ENCODE measurements at regions not wholly inside any gene's neighbourhood (a gene's known extent, or its start where the extent isn't known, plus 50 kb on each side); places are given as distances from the start of the nearest gene placed in this dataset.

DNA sequence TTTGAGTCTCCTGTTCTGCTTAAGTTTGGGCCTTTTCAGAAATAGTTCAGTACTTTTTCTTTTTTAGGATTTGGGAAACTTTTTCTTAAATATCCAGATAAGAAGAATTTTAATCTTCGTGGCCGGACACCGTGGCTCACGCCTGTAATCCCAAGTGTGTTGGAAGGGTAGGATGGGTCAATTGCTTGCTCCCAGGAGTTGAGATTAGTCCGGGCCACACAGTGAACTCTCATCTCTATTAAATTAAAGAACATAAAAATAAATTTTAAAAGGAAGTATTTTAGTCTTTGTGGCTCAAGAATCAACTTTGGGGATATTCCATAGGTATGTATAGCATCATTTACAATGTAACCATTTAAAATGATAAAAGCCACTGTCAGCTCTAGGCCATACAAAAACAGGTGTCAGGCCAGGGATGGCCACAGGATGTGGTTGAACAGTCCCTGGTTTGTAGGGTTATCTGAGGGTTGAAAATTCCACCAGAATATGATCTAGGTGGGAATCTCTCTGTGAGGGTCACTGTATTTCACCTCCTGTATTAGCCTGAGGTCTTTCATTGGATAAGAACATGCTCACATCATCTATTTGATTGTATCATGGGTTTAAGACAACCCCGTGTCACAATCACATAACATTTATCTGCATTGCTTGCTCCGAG is 115.6 kb downstream of the GGTLC2 start:
- no peak for TF ChIP-seq EZH2 (IDR thresholded peaks at IDR 0.05; ENCODE audit: borderline replicate concordance, low read depth, low read length, poor library complexity, severe bottlenecking)
- TF ChIP-seq, protein P1, sequence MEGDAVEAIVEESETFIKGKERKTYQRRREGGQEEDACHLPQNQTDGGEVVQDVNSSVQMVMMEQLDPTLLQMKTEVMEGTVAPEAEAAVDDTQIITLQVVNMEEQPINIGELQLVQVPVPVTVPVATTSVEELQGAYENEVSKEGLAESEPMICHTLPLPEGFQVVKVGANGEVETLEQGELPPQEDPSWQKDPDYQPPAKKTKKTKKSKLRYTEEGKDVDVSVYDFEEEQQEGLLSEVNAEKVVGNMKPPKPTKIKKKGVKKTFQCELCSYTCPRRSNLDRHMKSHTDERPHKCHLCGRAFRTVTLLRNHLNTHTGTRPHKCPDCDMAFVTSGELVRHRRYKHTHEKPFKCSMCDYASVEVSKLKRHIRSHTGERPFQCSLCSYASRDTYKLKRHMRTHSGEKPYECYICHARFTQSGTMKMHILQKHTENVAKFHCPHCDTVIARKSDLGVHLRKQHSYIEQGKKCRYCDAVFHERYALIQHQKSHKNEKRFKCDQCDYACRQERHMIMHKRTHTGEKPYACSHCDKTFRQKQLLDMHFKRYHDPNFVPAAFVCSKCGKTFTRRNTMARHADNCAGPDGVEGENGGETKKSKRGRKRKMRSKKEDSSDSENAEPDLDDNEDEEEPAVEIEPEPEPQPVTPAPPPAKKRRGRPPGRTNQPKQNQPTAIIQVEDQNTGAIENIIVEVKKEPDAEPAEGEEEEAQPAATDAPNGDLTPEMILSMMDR (conservative IDR thresholded peaks at IDR 0.05; ENCODE audit: low read depth, low read length), result no peak

Measured in A673 (cell line).